Liver (tissue), 8 donors: ENCODE measurements at regions not wholly inside any gene's neighbourhood (a gene's known extent, or its start where the extent isn't known, plus 50 kb on each side); places are given as distances from the start of the nearest gene placed in this dataset.

Experiments
- DNase-seq: peaks from one replicate; pipeline ENCODE4 v3.0.0-alpha.2; 2017; ENCODE audit warnings: low spot score
- H3K27ac ChIP-seq, 2 donors: one replicate each; pipeline ENCODE4 v1.7.0; 2013; ENCODE audit warnings: inconsistent platforms in 2 of 2, low read length in 2 of 2, control low read depth in 1 of 2, low read depth in 1 of 2, mild to moderate bottlenecking in 1 of 2
- H3K27me3 ChIP-seq, 4 donors: one replicate each; pipeline versions ENCODE4 v1.6.1 to v1.7.0; 2013; ENCODE audit warnings: low read length in 3 of 4, inconsistent platforms in 1 of 4, mild to moderate bottlenecking in 1 of 4, moderate library complexity in 1 of 4; ENCODE audit not compliant: control insufficient read depth in 4 of 4, insufficient read depth in 4 of 4
- H3K36me3 ChIP-seq, 4 donors: one replicate each; pipeline versions ENCODE4 v1.6.1 to v1.7.0; 2013; ENCODE audit warnings: low read length in 3 of 4, mild to moderate bottlenecking in 3 of 4, low read depth in 1 of 4, moderate library complexity in 1 of 4; ENCODE audit not compliant: control insufficient read depth in 4 of 4, insufficient read depth in 3 of 4
- H3K4me1 ChIP-seq, 4 donors: one replicate each; pipeline versions ENCODE4 v1.6.1 to v1.7.0; 2013; ENCODE audit warnings: low read length in 3 of 4, mild to moderate bottlenecking in 3 of 4, moderate library complexity in 1 of 4; ENCODE audit not compliant: control insufficient read depth in 4 of 4, insufficient read depth in 4 of 4
- H3K4me3 ChIP-seq, 3 donors: one replicate each; pipeline versions ENCODE4 v1.6.1 to v1.7.0; 2013; ENCODE audit warnings: low read length in 3 of 3, control low read depth in 1 of 3, low read depth in 1 of 3, mild to moderate bottlenecking in 1 of 3
- H3K9ac ChIP-seq, 2 donors: one replicate each; pipeline ENCODE4 v1.7.0; 2013; ENCODE audit warnings: low read length in 2 of 2, mild to moderate bottlenecking in 2 of 2, moderate library complexity in 2 of 2, control low read depth in 1 of 2, low read depth in 1 of 2
- H3K9me3 ChIP-seq, 4 donors: one replicate each; pipeline versions ENCODE4 v1.6.1 to v1.7.0; 2013; ENCODE audit warnings: low read length in 3 of 4; ENCODE audit not compliant: control insufficient read depth in 4 of 4
- EGR1 ChIP-seq, 2 donors: IDR thresholded peaks; 2 replicates each; pipeline ENCODE4 v1.6.1; 2016 to 2018; ENCODE audit warnings: antibody characterized with exemption in 2 of 2, low read depth in 2 of 2
- FOXA1 ChIP-seq: IDR thresholded peaks from 2 replicates; pipeline ENCODE4 v1.6.1; 2016; ENCODE audit warnings: antibody characterized with exemption
- GABPA ChIP-seq, 2 donors: IDR thresholded peaks in 1 of 2; conservative IDR thresholded peaks in 1 of 2; 2 replicates each; pipeline ENCODE4 v1.6.1; 2016; ENCODE audit warnings: antibody characterized with exemption in 2 of 2, mild to moderate bottlenecking in 1 of 2, moderate library complexity in 1 of 2
- HNF4A ChIP-seq, 2 donors: conservative IDR thresholded peaks; 2 replicates each; pipeline ENCODE4 v1.6.1; 2016; ENCODE audit warnings: antibody characterized with exemption in 2 of 2, mild to moderate bottlenecking in 2 of 2
- HNF4G ChIP-seq: IDR thresholded peaks from 2 replicates; pipeline ENCODE4 v1.6.1; 2016; ENCODE audit warnings: antibody characterized with exemption
- RAD21 ChIP-seq, 2 donors: IDR thresholded peaks; 2 replicates each; pipeline ENCODE4 v1.6.1; 2016; ENCODE audit warnings: antibody characterized with exemption in 2 of 2, mild to moderate bottlenecking in 2 of 2
- RXRA ChIP-seq, 2 donors: IDR thresholded peaks; 2 replicates each; pipeline ENCODE4 v1.6.1; 2017 to 2018; ENCODE audit warnings: antibody characterized with exemption in 2 of 2, mild to moderate bottlenecking in 1 of 2
- WGBS: extraction: QIAGEN DNeasy Blood & Tissue Kit; methylation state at CpG from one replicate; pipeline ENCODE4 v1.1.7; 2013; 5-methylcytosine and 5-hydroxymethylcytosine counted together
- TF ChIP-seq, protein P1 (sequence below): IDR thresholded peaks from 2 replicates; pipeline ENCODE4 v1.6.1; 2016; ENCODE audit warnings: antibody characterized with exemption
- TF ChIP-seq, protein P2 (sequence below): IDR thresholded peaks from 2 replicates; pipeline ENCODE4 v1.6.1; 2016; ENCODE audit warnings: antibody characterized with exemption, mild to moderate bottlenecking
- TF ChIP-seq, protein P3 (sequence below): fragments of 150-350 bp; IDR thresholded peaks from 2 replicates; pipeline ENCODE4 v1.5.1; 2017; ENCODE audit warnings: improper control_type of control experiment, low read depth, low read length; ENCODE audit not compliant: missing input control
- TF ChIP-seq, protein P4 (sequence below): IDR thresholded peaks from 2 replicates; pipeline ENCODE4 v1.6.1; 2016; ENCODE audit warnings: antibody characterized with exemption
- donor health status: healthy.
- donor health status: healthy.
- donor health status: healthy.
- donor health status: healthy.
- donor health status: healthy.

DNA sequence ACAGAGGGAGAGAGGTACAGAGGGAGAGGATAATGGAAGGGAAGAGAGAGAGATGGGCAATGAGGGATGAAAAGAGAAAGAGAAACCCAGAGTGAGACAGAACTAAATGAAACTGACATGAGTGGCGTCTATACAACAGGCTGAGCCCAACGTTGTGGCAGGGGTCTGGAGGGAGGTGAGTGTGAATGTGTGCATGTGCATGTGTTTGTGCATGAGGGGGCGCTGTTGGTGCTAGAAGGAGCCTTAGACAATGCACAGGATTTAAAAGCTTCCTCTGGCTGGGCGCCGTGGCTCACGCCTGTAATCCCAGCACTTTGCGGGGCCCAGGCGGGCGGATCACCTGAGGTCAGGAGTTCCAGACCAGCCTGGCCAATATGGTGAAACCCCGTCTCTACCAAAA lies 454.8 kb upstream of the CDH11 start:
- Histone ChIP-seq H3K9me3 (no peaks in the 10 kb centered on the region), H3K27me3 (no peaks in the 10 kb centered on the region), H3K9ac (no peak overlapping the region), H3K27ac (no peak overlapping the region), H3K4me1 (no peaks in the 10 kb centered on the region), H3K4me3 (no peak overlapping the region), H3K36me3 (no peaks in the 10 kb centered on the region)
- DNase-seq, result no peak
- WGBS, result 77% methylated on average over 10 of the region's 10 CpGs
- TF ChIP-seq, protein P1, sequence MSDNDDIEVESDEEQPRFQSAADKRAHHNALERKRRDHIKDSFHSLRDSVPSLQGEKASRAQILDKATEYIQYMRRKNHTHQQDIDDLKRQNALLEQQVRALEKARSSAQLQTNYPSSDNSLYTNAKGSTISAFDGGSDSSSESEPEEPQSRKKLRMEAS, result no peak
- no peak for TF ChIP-seq EGR1 (IDR thresholded peaks at IDR 0.05; ENCODE audit: low read depth in 2 of 2)
- TF ChIP-seq, protein P2, sequence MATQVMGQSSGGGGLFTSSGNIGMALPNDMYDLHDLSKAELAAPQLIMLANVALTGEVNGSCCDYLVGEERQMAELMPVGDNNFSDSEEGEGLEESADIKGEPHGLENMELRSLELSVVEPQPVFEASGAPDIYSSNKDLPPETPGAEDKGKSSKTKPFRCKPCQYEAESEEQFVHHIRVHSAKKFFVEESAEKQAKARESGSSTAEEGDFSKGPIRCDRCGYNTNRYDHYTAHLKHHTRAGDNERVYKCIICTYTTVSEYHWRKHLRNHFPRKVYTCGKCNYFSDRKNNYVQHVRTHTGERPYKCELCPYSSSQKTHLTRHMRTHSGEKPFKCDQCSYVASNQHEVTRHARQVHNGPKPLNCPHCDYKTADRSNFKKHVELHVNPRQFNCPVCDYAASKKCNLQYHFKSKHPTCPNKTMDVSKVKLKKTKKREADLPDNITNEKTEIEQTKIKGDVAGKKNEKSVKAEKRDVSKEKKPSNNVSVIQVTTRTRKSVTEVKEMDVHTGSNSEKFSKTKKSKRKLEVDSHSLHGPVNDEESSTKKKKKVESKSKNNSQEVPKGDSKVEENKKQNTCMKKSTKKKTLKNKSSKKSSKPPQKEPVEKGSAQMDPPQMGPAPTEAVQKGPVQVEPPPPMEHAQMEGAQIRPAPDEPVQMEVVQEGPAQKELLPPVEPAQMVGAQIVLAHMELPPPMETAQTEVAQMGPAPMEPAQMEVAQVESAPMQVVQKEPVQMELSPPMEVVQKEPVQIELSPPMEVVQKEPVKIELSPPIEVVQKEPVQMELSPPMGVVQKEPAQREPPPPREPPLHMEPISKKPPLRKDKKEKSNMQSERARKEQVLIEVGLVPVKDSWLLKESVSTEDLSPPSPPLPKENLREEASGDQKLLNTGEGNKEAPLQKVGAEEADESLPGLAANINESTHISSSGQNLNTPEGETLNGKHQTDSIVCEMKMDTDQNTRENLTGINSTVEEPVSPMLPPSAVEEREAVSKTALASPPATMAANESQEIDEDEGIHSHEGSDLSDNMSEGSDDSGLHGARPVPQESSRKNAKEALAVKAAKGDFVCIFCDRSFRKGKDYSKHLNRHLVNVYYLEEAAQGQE, result no peak
- no peak for TF ChIP-seq HNF4G
- no peak for TF ChIP-seq RXRA (IDR thresholded peaks at IDR 0.05)
- TF ChIP-seq GABPA (IDR thresholded peaks at IDR 0.05 in 1 of 2, conservative IDR thresholded peaks at IDR 0.05 in 1 of 2), result no peak
- TF ChIP-seq FOXA1, result no peak
- TF ChIP-seq RAD21 (IDR thresholded peaks at IDR 0.05), result no peak
- TF ChIP-seq HNF4A (conservative IDR thresholded peaks at IDR 0.05), result no peak

DNA sequence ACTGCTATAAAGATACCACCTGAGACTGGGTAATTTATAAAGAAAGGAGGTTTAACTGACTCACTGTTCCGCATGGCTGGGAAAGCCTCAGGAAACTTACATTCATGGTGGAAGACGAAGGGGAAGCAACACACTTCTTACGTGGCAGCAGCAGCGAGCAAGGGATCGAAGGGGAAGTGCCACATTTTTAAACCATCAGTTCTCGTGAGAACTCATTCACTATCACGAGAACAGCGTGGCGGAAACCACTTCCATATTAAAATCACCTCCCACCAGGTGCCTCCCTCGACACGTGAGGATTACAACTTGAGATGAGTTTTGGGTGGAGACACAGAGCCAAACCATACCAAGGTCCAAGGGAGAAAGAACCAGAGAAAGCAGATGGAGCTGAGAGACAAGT lies 454.3 kb upstream of the CDH11 start:
- Histone ChIP-seq H3K36me3 (no peaks in the 10 kb centered on the region), H3K9ac (no peak overlapping the region)
- DNase-seq, result no peak

DNA sequence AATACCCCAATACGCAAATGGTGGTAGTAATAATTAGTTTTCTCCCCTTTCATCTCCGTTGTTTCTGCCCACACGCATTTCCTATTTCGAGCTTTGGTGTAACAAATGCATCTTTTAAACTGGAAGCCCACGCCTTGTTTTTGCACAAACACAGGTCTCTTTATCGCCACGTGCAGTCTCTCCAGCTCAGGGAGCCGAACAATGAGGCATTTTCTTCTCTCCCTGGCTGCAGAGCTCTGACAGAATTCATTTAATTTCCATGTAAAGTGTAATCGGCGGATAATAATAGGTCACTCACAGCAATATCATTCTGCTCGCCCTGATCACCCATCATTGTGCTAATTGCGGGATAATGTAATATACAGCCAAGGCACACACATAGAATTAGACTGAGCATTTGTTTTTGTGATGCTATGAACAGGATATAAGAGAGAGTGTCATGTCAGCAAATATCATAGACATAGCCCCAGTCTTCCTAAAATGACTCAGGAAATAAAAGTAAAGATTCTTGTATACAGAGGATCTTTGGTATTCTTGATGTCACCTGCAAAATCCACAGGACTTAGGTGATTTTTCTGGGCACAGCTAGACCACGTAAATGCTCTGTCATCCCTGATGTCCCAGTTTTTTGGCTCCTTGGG lies 452.6 kb upstream of the CDH11 start:
- no peaks in the 10 kb centered on the region for H3K36me3 ChIP-seq
- H3K4me3 ChIP-seq, result no peak overlapping the region
- no peak overlapping the region for H3K27ac ChIP-seq
- H3K9ac ChIP-seq, result no peak overlapping the region
- H3K27me3 ChIP-seq, result no peaks in the 10 kb centered on the region
- DNase-seq, result no peak
- no peaks in the 10 kb centered on the region for H3K4me1 ChIP-seq
- WGBS, result 67% methylated on average over 13 of the region's 13 CpGs
- peaks cover 0 to 4% (median 2%) of the 10 kb centered on the region in 4 donors for H3K9me3 ChIP-seq
- TF ChIP-seq, protein P3, sequence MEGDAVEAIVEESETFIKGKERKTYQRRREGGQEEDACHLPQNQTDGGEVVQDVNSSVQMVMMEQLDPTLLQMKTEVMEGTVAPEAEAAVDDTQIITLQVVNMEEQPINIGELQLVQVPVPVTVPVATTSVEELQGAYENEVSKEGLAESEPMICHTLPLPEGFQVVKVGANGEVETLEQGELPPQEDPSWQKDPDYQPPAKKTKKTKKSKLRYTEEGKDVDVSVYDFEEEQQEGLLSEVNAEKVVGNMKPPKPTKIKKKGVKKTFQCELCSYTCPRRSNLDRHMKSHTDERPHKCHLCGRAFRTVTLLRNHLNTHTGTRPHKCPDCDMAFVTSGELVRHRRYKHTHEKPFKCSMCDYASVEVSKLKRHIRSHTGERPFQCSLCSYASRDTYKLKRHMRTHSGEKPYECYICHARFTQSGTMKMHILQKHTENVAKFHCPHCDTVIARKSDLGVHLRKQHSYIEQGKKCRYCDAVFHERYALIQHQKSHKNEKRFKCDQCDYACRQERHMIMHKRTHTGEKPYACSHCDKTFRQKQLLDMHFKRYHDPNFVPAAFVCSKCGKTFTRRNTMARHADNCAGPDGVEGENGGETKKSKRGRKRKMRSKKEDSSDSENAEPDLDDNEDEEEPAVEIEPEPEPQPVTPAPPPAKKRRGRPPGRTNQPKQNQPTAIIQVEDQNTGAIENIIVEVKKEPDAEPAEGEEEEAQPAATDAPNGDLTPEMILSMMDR, result no peak
- TF ChIP-seq HNF4A (conservative IDR thresholded peaks at IDR 0.05) (no peak), FOXA1 (no peak)
- TF ChIP-seq, protein P1, result no peak
- TF ChIP-seq, protein P2, result no peak

More for the DNA sequence above, 454.3 kb upstream of the CDH11 start:
- Histone ChIP-seq H3K27me3 (no peaks in the 10 kb centered on the region), H3K27ac (no peak overlapping the region), H3K9me3 (no peaks in the 10 kb centered on the region), H3K4me3 (no peak overlapping the region), H3K4me1 (no peaks in the 10 kb centered on the region)
- 79% methylated on average over 11 of the region's 11 CpGs for WGBS
- no peak for TF ChIP-seq RAD21 (IDR thresholded peaks at IDR 0.05)
- TF ChIP-seq, protein P4, sequence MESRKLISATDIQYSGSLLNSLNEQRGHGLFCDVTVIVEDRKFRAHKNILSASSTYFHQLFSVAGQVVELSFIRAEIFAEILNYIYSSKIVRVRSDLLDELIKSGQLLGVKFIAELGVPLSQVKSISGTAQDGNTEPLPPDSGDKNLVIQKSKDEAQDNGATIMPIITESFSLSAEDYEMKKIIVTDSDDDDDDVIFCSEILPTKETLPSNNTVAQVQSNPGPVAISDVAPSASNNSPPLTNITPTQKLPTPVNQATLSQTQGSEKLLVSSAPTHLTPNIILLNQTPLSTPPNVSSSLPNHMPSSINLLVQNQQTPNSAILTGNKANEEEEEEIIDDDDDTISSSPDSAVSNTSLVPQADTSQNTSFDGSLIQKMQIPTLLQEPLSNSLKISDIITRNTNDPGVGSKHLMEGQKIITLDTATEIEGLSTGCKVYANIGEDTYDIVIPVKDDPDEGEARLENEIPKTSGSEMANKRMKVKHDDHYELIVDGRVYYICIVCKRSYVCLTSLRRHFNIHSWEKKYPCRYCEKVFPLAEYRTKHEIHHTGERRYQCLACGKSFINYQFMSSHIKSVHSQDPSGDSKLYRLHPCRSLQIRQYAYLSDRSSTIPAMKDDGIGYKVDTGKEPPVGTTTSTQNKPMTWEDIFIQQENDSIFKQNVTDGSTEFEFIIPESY, result no peak
